ENCODE measurements at regions not wholly inside any gene's neighbourhood (a gene's known extent, or its start where the extent isn't known, plus 50 kb on each side); places are given as distances from the start of the nearest gene placed in this dataset.

DNA sequence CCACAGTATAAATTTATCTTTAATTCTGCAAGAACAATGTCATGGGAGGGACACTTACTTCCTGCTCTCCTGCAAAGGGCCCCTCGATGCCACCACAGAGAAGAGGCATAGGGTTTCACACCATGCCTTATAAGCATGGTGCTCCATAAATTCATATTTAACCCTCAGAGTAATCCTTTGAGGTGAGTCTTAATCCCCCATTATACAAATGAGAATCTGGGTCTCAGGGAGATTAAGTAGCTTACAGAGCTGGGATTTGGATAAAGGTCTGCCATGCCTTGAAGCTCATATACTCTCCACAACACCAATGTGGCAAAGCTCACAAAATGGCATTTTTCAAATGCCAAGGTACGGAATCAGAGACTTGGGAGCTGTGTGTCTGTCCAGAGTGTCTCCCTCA lies 268.5 kb upstream of the CCL2 start:
- H3K4me3 ChIP-seq: no peak overlapping the region
- no peaks in the 10 kb centered on the region for H3K9me3 ChIP-seq
- no peaks in the 10 kb centered on the region for H3K27me3 ChIP-seq (ENCODE audit: low read depth)
- H3K36me3 ChIP-seq (replicated peaks): no peaks in the 10 kb centered on the region
- no peaks in the 10 kb centered on the region for H3K4me1 ChIP-seq
- in situ Hi-C loops (cut with MboI; ENCODE audit: low sequenced_read_pairs): no loop called here
- DNase-seq (ENCODE audit: low spot score in 2 of 2): no peak

DNA sequence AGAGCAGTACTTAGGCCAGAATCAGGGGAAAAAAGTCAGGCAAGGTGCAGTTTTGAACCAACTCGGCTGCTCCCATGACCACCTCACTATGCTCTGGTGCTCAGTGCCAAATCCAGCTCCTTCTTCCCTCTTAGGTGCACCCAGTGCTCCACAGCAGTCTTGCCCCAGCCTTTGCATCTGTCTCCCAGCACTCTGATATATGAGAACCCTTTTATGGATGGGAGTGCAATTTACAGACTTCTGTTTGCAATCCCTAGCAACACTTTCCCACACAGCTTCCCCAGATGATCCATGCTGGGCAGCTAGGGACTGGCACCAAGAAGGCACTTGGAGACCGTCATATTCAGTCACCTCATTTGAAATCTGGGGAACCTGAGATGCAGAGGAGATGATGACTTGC lies 267.9 kb upstream of the CCL2 start:
- no peak for DNase-seq (ENCODE audit: low spot score in 2 of 2)
- Histone ChIP-seq H3K4me3 (no peak overlapping the region), H3K9me3 (no peaks in the 10 kb centered on the region), H3K4me1 (no peaks in the 10 kb centered on the region), H3K36me3 (replicated peaks) (no peaks in the 10 kb centered on the region), H3K27me3 (ENCODE audit: low read depth) (no peaks in the 10 kb centered on the region)
- in situ Hi-C loops (cut with MboI; ENCODE audit: low sequenced_read_pairs): no loop called here

GRCh38 chr17:33989361-33990148 lies 265.5 kb upstream of the CCL2 start:
- Histone ChIP-seq H3K36me3 (replicated peaks) (no peaks in the 10 kb centered on the region), H3K27me3 (ENCODE audit: low read depth) (no peaks in the 10 kb centered on the region), H3K9me3 (no peaks in the 10 kb centered on the region), H3K4me3 (no peak overlapping the region), H3K4me1 (no peaks in the 10 kb centered on the region)
- no peak for DNase-seq (ENCODE audit: low spot score in 2 of 2)
- in situ Hi-C loops (cut with MboI; ENCODE audit: low sequenced_read_pairs): no loop called here

DNA sequence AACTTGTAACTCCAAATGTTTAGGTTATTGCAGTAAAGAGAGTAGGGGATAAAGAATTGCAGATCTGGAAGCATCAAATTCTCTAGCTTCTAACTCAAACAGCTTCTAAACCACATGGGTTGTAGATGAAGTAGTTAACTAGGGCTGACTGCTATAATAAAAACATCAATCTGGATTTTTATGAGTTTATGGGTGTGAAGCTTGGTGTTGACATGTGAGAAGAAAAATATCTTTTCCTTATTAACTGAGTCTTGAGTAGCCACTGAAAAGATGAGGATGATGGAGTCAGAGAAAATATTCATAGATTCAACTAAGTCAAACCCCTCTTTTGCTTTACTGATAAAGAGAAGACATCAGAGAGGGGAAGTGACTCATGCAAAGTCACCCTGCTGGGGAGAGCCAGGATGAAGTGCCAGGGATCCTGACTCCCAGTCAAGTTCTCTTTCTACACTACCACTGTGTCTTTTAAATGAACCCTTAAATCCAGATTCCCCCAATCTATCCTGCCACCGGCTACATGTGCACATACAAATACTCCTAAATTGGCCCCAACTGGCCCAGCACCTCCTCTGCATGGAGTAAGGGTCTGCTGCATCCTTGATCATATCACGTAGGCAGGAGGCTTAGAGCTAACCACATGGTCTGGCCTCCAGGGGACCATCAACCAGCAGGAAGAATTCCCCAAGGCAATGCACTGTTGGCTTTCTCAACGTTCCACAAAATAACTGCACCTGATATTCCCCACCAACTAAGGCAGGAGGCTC lies 264.0 kb upstream of the CCL2 start:
- Histone ChIP-seq H3K36me3 (replicated peaks) (no peaks in the 10 kb centered on the region), H3K4me3 (no peak overlapping the region), H3K4me1 (no peaks in the 10 kb centered on the region), H3K27me3 (ENCODE audit: low read depth) (no peaks in the 10 kb centered on the region), H3K9me3 (no peaks in the 10 kb centered on the region)
- in situ Hi-C loops (cut with MboI; ENCODE audit: low sequenced_read_pairs): no loop called here
- no peak for DNase-seq (ENCODE audit: low spot score in 2 of 2)

DNA sequence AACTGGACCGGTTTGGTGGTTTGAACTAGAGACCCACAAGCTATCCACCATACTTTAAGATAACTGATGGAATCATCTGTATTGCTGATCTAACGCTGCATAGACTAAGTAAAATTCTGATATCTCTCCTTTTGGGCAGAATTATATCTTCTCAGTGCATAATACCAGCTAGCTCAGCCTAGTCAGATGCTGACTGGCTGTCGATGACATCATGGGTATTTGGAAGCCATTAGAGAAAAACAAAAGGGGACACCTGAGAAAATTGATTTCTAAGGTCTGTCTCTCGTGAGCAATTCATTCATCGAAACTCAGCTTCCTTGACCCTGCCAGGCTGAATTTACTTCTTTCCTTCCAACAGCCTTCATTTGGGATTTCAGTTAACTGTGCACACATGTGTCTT lies 263.0 kb upstream of the CCL2 start:
- no peaks in the 10 kb centered on the region for H3K4me1 ChIP-seq
- no peaks in the 10 kb centered on the region for H3K27me3 ChIP-seq (ENCODE audit: low read depth)
- H3K4me3 ChIP-seq: no peak overlapping the region
- no peaks in the 10 kb centered on the region for H3K36me3 ChIP-seq (replicated peaks)
- no peak for DNase-seq (ENCODE audit: low spot score in 2 of 2)
- in situ Hi-C loops (cut with MboI; ENCODE audit: low sequenced_read_pairs): no loop called here
- no peaks in the 10 kb centered on the region for H3K9me3 ChIP-seq

DNA sequence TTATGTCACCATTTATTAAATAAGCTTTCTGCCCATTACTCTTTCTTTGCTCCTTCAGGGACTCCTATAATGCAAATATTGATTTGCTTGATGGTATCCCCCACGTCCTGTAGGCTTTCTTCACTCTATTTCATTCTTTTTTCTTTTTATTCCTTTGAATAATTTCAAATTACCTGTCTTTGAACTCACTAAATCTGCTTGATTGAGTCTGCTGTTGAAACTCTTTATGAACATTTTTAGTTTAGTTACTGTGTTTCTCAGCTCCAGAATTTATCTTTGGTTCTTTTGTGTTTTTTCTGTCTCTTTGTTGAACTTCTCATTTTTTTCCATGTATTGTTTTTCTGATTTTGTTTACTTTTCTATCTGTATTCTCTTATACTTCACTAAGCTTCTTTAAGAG lies 254.4 kb upstream of the CCL2 start:
- no peaks in the 10 kb centered on the region for H3K4me1 ChIP-seq
- in situ Hi-C loops (cut with MboI; ENCODE audit: low sequenced_read_pairs): no loop called here
- DNase-seq (ENCODE audit: low spot score in 2 of 2): no peak
- H3K4me3 ChIP-seq: no peak overlapping the region
- H3K36me3 ChIP-seq (replicated peaks): no peaks in the 10 kb centered on the region
- H3K27me3 ChIP-seq (ENCODE audit: low read depth): no peaks in the 10 kb centered on the region
- H3K9me3 ChIP-seq: no peaks in the 10 kb centered on the region

DNA sequence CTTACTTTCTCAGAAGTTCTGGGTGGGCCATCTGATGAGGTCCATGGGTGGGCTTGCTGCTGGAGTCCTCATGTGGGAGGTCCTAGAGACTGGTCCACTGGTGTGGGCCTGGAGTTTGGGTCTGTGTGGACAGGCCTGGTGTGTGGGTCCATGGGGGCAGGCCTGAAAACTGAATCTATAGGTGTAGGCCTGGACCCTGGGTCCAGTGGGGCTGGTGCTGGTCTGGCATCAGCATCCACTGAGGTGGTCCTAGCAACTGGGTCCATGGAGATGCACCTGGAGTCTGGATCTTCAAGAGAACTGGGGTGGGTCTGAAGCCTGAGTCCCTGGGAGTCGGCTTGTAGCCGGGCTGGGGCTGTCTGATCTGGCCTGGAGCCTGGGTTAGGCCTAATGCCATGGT lies 253.8 kb upstream of the CCL2 start:
- no peak overlapping the region for H3K4me3 ChIP-seq
- no peaks in the 10 kb centered on the region for H3K36me3 ChIP-seq (replicated peaks)
- in situ Hi-C loops (cut with MboI; ENCODE audit: low sequenced_read_pairs): no loop called here
- no peaks in the 10 kb centered on the region for H3K9me3 ChIP-seq
- no peaks in the 10 kb centered on the region for H3K4me1 ChIP-seq
- DNase-seq (ENCODE audit: low spot score in 2 of 2): no peak
- H3K27me3 ChIP-seq (ENCODE audit: low read depth): no peaks in the 10 kb centered on the region

GRCh38 chr17:34006126-34006525 lies 249.0 kb upstream of the CCL2 start:
- no peak for DNase-seq (ENCODE audit: low spot score in 2 of 2)
- no peaks in the 10 kb centered on the region for H3K9me3 ChIP-seq
- no peaks in the 10 kb centered on the region for H3K4me1 ChIP-seq
- in situ Hi-C loops (cut with MboI; ENCODE audit: low sequenced_read_pairs): no loop called here
- no peaks in the 10 kb centered on the region for H3K36me3 ChIP-seq (replicated peaks)
- no peak overlapping the region for H3K4me3 ChIP-seq
- no peaks in the 10 kb centered on the region for H3K27me3 ChIP-seq (ENCODE audit: low read depth)

DNA sequence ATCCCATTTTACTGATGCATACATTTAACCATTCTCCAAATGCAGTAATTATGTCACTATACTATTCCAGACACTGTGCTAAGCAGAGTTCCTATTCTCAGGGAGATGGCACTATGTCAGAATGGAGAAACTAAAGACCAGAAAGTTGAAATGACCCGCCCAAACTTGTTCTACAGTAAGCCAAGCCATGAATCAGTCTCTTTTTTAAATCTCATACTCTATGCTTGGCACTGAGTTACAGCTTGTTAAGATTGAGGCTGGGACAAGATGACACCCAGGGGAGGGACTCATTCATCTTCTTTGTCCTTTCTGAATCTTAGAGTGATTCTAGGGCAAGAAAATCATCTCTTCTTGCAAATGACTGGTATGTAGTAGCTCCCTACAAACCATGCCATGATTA lies 247.0 kb upstream of the CCL2 start:
- no peaks in the 10 kb centered on the region for H3K9me3 ChIP-seq
- no peak overlapping the region for H3K4me3 ChIP-seq
- DNase-seq (ENCODE audit: low spot score in 2 of 2): no peak
- no peaks in the 10 kb centered on the region for H3K27me3 ChIP-seq (ENCODE audit: low read depth)
- no peaks in the 10 kb centered on the region for H3K36me3 ChIP-seq (replicated peaks)
- H3K4me1 ChIP-seq: no peaks in the 10 kb centered on the region
- in situ Hi-C loops (cut with MboI; ENCODE audit: low sequenced_read_pairs): no loop called here

DNA sequence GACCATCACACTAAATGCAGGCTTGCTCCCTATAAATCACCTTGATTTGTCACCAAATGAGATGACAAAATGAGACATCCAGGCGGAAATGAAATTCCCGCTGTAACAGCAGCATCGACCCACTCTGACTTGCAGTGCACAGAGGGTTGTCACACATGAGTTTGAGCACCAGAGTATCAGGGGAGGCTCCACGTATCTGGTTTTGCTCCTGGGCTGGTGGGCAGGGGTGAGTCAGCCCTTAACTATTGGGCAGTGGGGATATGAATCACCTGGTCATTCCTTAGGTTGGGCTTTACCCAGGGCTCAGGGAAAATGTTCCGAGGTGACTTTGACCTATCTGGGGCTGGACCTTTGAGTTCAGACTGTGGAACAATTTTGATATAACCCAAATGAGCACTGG lies 245.2 kb upstream of the CCL2 start:
- Histone ChIP-seq H3K27me3 (ENCODE audit: low read depth) (no peaks in the 10 kb centered on the region), H3K36me3 (replicated peaks) (no peaks in the 10 kb centered on the region), H3K4me1 (no peaks in the 10 kb centered on the region), H3K4me3 (no peak overlapping the region), H3K9me3 (no peaks in the 10 kb centered on the region)
- in situ Hi-C loops (cut with MboI; ENCODE audit: low sequenced_read_pairs): no loop called here
- DNase-seq (ENCODE audit: low spot score in 2 of 2): no peak

DNA sequence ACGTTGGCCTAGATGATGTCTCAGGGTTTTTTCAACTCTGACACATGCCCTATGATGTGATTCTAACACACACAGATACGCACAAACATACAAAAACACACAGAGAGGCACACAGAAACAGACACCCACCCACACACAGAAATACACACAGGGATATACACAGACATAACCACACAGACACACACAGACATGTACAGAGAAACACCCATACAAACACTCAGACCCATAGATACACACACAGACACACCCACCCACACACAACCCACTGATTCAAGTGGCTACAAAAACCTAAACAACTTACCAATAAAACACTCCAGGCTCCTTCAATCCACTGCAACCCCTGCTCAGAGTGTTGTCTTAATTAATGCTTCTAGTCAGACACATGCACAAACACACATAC lies 244.6 kb upstream of the CCL2 start:
- H3K9me3 ChIP-seq: no peaks in the 10 kb centered on the region

DNA sequence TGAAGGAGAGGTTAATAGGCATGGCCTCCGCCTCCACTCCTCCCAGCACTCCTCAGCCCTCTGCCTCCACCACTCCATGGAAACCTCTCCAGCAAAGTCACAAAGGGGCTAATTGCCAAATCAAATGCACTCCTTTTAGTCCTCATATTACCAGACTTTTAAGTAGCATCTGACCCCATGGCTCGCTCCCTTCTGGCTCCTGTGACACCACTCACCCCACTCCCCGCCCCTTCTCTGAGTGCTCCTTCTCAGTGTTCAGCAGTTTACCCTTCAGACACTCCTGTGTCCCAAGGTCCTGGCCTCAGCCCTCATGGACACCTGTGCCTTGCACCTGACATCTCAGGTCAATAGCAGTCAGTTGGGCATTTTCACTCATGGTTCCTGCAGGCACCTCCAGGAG lies 243.5 kb upstream of the CCL2 start:
- H3K27me3 ChIP-seq (ENCODE audit: low read depth): no peaks in the 10 kb centered on the region
- no peaks in the 10 kb centered on the region for H3K4me1 ChIP-seq
- no peak for DNase-seq (ENCODE audit: low spot score in 2 of 2)
- no peak overlapping the region for H3K4me3 ChIP-seq
- no peaks in the 10 kb centered on the region for H3K36me3 ChIP-seq (replicated peaks)
- in situ Hi-C loops (cut with MboI; ENCODE audit: low sequenced_read_pairs): no loop called here
- no peaks in the 10 kb centered on the region for H3K9me3 ChIP-seq

More for the DNA sequence above, 244.6 kb upstream of the CCL2 start:
- Histone ChIP-seq H3K27me3 (ENCODE audit: low read depth) (no peaks in the 10 kb centered on the region), H3K4me1 (no peaks in the 10 kb centered on the region), H3K4me3 (no peak overlapping the region), H3K36me3 (replicated peaks) (no peaks in the 10 kb centered on the region)
- DNase-seq (ENCODE audit: low spot score in 2 of 2): no peak
- in situ Hi-C loops (cut with MboI; ENCODE audit: low sequenced_read_pairs): no loop called here

- H3K4me3 ChIP-seq: no peak overlapping the region
- in situ Hi-C loops (cut with MboI; ENCODE audit: low sequenced_read_pairs): no loop called here
- H3K27me3 ChIP-seq (ENCODE audit: low read depth): no peaks in the 10 kb centered on the region
- no peaks in the 10 kb centered on the region for H3K9me3 ChIP-seq
- no peak for DNase-seq (ENCODE audit: low spot score in 2 of 2)
- H3K4me1 ChIP-seq: no peaks in the 10 kb centered on the region
- no peaks in the 10 kb centered on the region for H3K36me3 ChIP-seq (replicated peaks)
These were observed 242.2 kb upstream of the CCL2 start for GRCh38 chr17:34012709-34013375.

DNA sequence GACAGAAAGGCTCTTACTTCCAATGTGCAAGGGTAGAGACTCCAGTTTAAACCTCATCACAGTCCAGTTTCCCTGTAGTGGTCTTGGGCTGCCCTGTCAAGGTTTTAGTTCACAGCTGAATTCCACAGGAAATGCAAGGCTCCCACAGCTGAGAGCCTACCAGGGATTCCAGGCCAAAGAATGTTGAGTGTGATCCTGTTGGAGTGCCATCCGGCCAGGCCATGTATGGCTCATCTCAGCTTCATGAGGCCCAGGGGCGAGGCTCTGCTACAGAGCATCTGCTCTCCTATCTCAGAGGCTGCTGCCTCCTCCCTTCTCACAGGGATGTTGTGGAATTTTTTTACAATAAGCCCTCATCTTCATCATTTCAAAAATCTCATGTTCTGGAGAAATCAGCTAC lies 239.8 kb upstream of the CCL2 start:
- H3K36me3 ChIP-seq (replicated peaks): no peaks in the 10 kb centered on the region
- no peaks in the 10 kb centered on the region for H3K27me3 ChIP-seq (ENCODE audit: low read depth)
- in situ Hi-C loops (cut with MboI; ENCODE audit: low sequenced_read_pairs): no loop called here
- no peaks in the 10 kb centered on the region for H3K9me3 ChIP-seq
- no peaks in the 10 kb centered on the region for H3K4me1 ChIP-seq
- H3K4me3 ChIP-seq: no peak overlapping the region
- DNase-seq (ENCODE audit: low spot score in 2 of 2): no peak

Data from HAP-1 (cell line).